Lung (tissue), 11 donors: ENCODE measurements at regions not wholly inside any gene's neighbourhood (a gene's known extent, or its start where the extent isn't known, plus 50 kb on each side); places are given as distances from the start of the nearest gene placed in this dataset.

Experiments
- ATAC-seq: fragments of 200-7000 bp; cut with Tn5 transposase; one replicate; pipeline ENCODE4 v1.9.1; 2020; ENCODE audit warnings: moderate number of reproducible peaks; ENCODE audit not compliant: insufficient read depth, low FRiP score
- DNase-seq, 3 donors: peaks; one replicate each; pipeline ENCODE4 v3.0.0-alpha.2; 2013 to 2017
- H3K27ac ChIP-seq, 2 donors: one replicate each; pipeline ENCODE4 v1.5.1; 2013; ENCODE audit warnings: mild to moderate bottlenecking in 2 of 2, moderate library complexity in 2 of 2, control low read depth in 1 of 2, inconsistent platforms in 1 of 2, low read depth in 1 of 2, low read length in 1 of 2
- H3K27me3 ChIP-seq, 3 donors: one replicate each; pipeline ENCODE4 v1.5.1; 2013; ENCODE audit warnings: low read length in 2 of 3; ENCODE audit not compliant: control insufficient read depth in 3 of 3, insufficient read depth in 3 of 3
- H3K36me3 ChIP-seq, 4 donors: one replicate each; pipeline ENCODE4 v1.5.1; 2013; ENCODE audit warnings: low read length in 4 of 4, mild to moderate bottlenecking in 1 of 4, moderate library complexity in 1 of 4; ENCODE audit not compliant: control insufficient read depth in 4 of 4, insufficient read depth in 4 of 4
- H3K4me1 ChIP-seq, 5 donors: one replicate each; pipeline ENCODE4 v1.5.1; 2013; ENCODE audit warnings: low read length in 5 of 5, mild to moderate bottlenecking in 2 of 5, moderate library complexity in 1 of 5; ENCODE audit not compliant: control insufficient read depth in 5 of 5, insufficient read depth in 5 of 5
- H3K4me3 ChIP-seq: one replicate; pipeline ENCODE4 v1.5.1; 2013; ENCODE audit warnings: mild to moderate bottlenecking, control low read depth, moderate library complexity
- H3K9ac ChIP-seq, 2 donors: one replicate each; pipeline ENCODE4 v1.5.1; 2013; ENCODE audit warnings: low read length in 2 of 2, control low read depth in 1 of 2; ENCODE audit not compliant: insufficient read depth in 1 of 2
- H3K9me3 ChIP-seq, 4 donors: one replicate each; pipeline ENCODE4 v1.5.1; 2013; ENCODE audit warnings: low read length in 3 of 4, mild to moderate bottlenecking in 1 of 4, moderate library complexity in 1 of 4; ENCODE audit not compliant: control insufficient read depth in 4 of 4, insufficient read depth in 3 of 4
- whole genome bisulfite sequencing, 2 donors: extraction: QIAGEN DNeasy Blood & Tissue Kit; methylation state at CpG; one replicate each; pipeline ENCODE4 v1.1.7; 2013; 5-methylcytosine and 5-hydroxymethylcytosine counted together
- TF ChIP-seq, protein P1 (sequence below): IDR thresholded peaks from 2 replicates; pipeline ENCODE4 v1.5.1; 2012; ENCODE audit warnings: mild to moderate bottlenecking; ENCODE audit errors: control extremely low read depth, extremely low read depth
- donor health status: control.
- donor health status: control.
- donor health status: Bipolar disorder and iron deficiency.
- donor health status: healthy.
- donor health status: DM: yes; HTN: yes; CAD: no.

DNA sequence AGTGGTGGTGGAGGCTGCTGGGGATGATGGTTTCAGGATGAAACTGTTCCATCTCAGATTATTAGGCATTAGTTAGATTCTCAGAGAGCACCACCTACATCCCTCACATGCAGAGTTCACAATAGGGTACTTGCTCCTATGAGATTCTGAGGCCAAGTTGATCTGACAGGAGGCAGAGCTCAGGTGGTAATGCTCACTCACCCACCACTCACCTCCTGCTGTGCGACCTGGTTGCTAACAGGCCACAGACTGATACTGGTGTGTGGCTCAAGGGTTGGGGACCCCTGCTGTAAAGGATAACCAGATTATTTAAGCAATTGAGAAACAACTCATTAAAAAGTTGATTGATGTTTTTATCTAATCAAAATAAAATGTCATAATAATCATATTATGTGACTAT lies 248.5 kb downstream of the RERGL start:
- ATAC-seq (no peak), DNase-seq (no peak)
- 68 to 69% methylated on average over 1 of the region's 1 CpG for WGBS, 2 donors
- no peaks in the 10 kb centered on the region for H3K36me3 ChIP-seq
- no peak overlapping the region for H3K4me3 ChIP-seq
- no peaks in the 10 kb centered on the region for H3K9me3 ChIP-seq
- H3K9ac ChIP-seq = no peak overlapping the region
- H3K27me3 ChIP-seq = peaks cover 0 to 2% (median 0%) of the 10 kb centered on the region in 3 donors
- H3K27ac ChIP-seq = no peak overlapping the region
- H3K4me1 ChIP-seq = no peaks in the 10 kb centered on the region
- TF ChIP-seq, protein P1, sequence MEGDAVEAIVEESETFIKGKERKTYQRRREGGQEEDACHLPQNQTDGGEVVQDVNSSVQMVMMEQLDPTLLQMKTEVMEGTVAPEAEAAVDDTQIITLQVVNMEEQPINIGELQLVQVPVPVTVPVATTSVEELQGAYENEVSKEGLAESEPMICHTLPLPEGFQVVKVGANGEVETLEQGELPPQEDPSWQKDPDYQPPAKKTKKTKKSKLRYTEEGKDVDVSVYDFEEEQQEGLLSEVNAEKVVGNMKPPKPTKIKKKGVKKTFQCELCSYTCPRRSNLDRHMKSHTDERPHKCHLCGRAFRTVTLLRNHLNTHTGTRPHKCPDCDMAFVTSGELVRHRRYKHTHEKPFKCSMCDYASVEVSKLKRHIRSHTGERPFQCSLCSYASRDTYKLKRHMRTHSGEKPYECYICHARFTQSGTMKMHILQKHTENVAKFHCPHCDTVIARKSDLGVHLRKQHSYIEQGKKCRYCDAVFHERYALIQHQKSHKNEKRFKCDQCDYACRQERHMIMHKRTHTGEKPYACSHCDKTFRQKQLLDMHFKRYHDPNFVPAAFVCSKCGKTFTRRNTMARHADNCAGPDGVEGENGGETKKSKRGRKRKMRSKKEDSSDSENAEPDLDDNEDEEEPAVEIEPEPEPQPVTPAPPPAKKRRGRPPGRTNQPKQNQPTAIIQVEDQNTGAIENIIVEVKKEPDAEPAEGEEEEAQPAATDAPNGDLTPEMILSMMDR = no peak

DNA sequence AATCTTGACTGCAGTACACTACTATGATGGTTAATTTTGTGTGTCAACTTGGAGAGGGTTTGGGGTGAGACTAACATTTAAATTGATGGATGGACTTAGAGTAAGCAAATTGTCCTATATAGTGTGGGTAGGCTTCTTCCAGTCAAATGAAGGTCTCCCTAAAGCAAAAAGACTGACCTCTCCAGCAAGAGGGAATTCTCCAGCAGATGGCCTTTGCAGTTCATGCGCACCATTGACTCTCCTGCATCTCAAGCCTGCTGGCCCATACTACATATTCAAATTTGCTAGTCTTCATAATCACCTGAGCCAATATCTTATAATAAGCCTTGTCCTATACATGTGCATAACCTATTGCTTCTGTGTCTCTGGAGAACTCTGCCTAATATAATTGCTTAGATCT lies 260.2 kb downstream of the RERGL start:
- no peak overlapping the region for H3K27ac ChIP-seq
- H3K27me3 ChIP-seq = no peaks in the 10 kb centered on the region
- H3K4me1 ChIP-seq = no peaks in the 10 kb centered on the region
- DNase-seq (no peak), ATAC-seq (no peak)
- H3K9me3 ChIP-seq = no peaks in the 10 kb centered on the region
- TF ChIP-seq, protein P1 = no peak
- no peaks in the 10 kb centered on the region for H3K36me3 ChIP-seq
- 89 to 95% methylated on average over 1 of the region's 1 CpG for WGBS, 2 donors
- H3K9ac ChIP-seq = no peak overlapping the region
- H3K4me3 ChIP-seq = no peak overlapping the region

DNA sequence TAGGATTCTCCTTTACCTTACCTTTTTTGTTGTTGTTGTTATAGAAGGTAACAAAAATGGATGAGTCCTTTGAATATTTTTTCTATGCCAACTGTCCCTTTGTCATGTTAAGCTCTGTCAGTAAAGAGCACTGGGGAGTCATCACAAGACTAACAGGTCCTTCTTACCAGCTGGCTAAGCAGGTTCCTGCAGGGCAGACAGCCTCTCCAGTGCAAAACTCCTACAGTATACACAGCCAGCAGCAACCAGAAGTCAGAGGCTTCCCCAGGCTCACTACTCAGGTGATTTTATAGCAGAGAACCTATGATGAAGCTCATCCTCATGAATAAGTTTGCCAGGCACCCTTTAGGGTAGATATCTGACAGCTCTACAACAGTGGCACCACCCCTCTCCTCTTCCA lies 271.1 kb downstream of the RERGL start:
- ATAC-seq (no peak), DNase-seq (no peak)
- Histone ChIP-seq H3K4me3 (no peak overlapping the region), H3K27ac (no peak overlapping the region), H3K4me1 (no peaks in the 10 kb centered on the region), H3K36me3 (no peaks in the 10 kb centered on the region), H3K9ac (no peak overlapping the region), H3K27me3 (no peaks in the 10 kb centered on the region), H3K9me3 (peaks cover 0 to 5% (median 3%) of the 10 kb centered on the region in 4 donors)
- TF ChIP-seq, protein P1 = no peak

DNA sequence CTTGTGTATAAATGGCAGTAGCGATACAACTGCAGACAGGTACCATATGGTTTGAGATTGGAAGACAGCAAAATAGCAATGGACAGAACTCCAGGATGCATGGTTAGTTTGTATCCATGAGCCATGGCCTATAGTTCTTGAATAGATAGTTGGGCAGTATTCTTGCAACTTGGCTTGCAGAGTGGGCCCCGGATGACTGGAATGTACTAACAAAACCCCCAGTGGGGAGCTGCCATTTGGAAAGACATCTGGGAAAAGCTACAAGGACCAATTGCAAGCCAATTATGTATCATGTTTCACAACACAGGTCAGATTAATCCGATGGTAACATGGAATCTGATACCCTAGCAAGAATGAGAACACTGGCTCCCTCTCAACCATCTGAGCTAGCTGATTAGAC lies 279.6 kb downstream of the RERGL start:
- ATAC-seq = no peak

More for the DNA sequence above, 279.6 kb downstream of the RERGL start:
- no peak for DNase-seq
- TF ChIP-seq, protein P1 = no peak
- Histone ChIP-seq H3K9ac (no peak overlapping the region), H3K4me1 (no peaks in the 10 kb centered on the region), H3K4me3 (no peak overlapping the region), H3K27me3 (no peaks in the 10 kb centered on the region), H3K9me3 (peaks cover 0 to 14% (median 7%) of the 10 kb centered on the region in 4 donors), H3K36me3 (no peaks in the 10 kb centered on the region), H3K27ac (no peak overlapping the region)
- WGBS, 2 donors = 80 to 83% methylated on average over 3 of the region's 3 CpGs
